RPMI7951 (cell line): ENCODE measurements at regions not wholly inside any gene's neighbourhood (a gene's known extent, or its start where the extent isn't known, plus 50 kb on each side); places are given as distances from the start of the nearest gene placed in this dataset.
"Not testable (repeated sequence)": the region's sequence is repeated elsewhere in the genome, so short reads cannot be mapped to it uniquely, and the experiment has no call there.

Experiments used
- DNase-seq: peaks from one replicate; pipeline ENCODE4 v3.0.0-alpha.2; 2012; ENCODE audit warnings: low read depth

GRCh38 chr9:97773091-97773490, 76.0 kb upstream of the XPA start:
- DNase-seq, result no peak

GRCh38 chr9:97773723-97774122, 76.6 kb upstream of the XPA start:
- DNase-seq, result peak; percentile 61

GRCh38 chr9:97774673-97775072, 77.5 kb upstream of the XPA start:
- no peak for DNase-seq

- not testable (repeated sequence) for DNase-seq
These were observed 74.3 kb upstream of the FOXE1 start for GRCh38 chr9:97778740-97779139.

GRCh38 chr9:97779608-97780007, 73.4 kb upstream of the FOXE1 start:
- no peak for DNase-seq

GRCh38 chr9:97781902-97782301, 71.1 kb upstream of the FOXE1 start:
- no peak for DNase-seq

- DNase-seq, result no peak
These were observed 66.7 kb upstream of the FOXE1 start for GRCh38 chr9:97786341-97786740.

GRCh38 chr9:97787551-97787950, 65.5 kb upstream of the FOXE1 start:
- no peak for DNase-seq

GRCh38 chr9:97788763-97789663, 64.0 kb upstream of the FOXE1 start:
- no peak for DNase-seq

- no peak for DNase-seq
These were observed 62.5 kb upstream of the FOXE1 start for GRCh38 chr9:97790542-97790941.

- no peak for DNase-seq
These were observed 61.5 kb upstream of the FOXE1 start for GRCh38 chr9:97791542-97791941.

- no peak for DNase-seq
These were observed 60.0 kb upstream of the FOXE1 start for GRCh38 chr9:97793067-97793466.

GRCh38 chr9:97794666-97795065, 58.4 kb upstream of the FOXE1 start:
- DNase-seq, result no peak

GRCh38 chr9:97796176-97796575, 56.9 kb upstream of the FOXE1 start:
- DNase-seq, result not testable (repeated sequence)

- no peak for DNase-seq
These were observed 51.8 kb upstream of the FOXE1 start for GRCh38 chr9:97801180-97801579.

- DNase-seq, result peak; percentile 63
These were observed 50.8 kb upstream of the FOXE1 start for GRCh38 chr9:97802276-97802675.

- peak; percentile 54 for DNase-seq
These were observed 49.6 kb upstream of the FOXE1 start for GRCh38 chr9:97803167-97804058.
